HL-60 (cell line): ENCODE measurements at regions not wholly inside any gene's neighbourhood (a gene's known extent, or its start where the extent isn't known, plus 50 kb on each side); places are given as distances from the start of the nearest gene placed in this dataset.

Experiments
- DNase-seq, 2 experiments: peaks; one replicate each; pipeline ENCODE4 v3.0.0-alpha.2; 2010 to 2020; ENCODE audit warnings: low read depth in 1 of 2, low spot score in 1 of 2
- H3K27ac ChIP-seq: fragments of 250-450 bp; sonication (Bioruptor Pico); replicated peaks from 2 replicates; pipeline ENCODE4 v1.5.1; 2020; ENCODE audit warnings: mild to moderate bottlenecking, moderate library complexity
- H3K27me3 ChIP-seq: fragments of 250-450 bp; sonication (Bioruptor Pico); 2 replicates; pipeline ENCODE4 v1.5.1; 2021; ENCODE audit warnings: mild to moderate bottlenecking, moderate library complexity; ENCODE audit not compliant: insufficient read depth, poor library complexity, severe bottlenecking
- H3K4me3 ChIP-seq: replicated peaks from 2 replicates; pipeline ENCODE4 v1.5.1; 2011; ENCODE audit warnings: mild to moderate bottlenecking, control low read depth, low read length; ENCODE audit not compliant: insufficient read depth
- GABPA ChIP-seq: IDR thresholded peaks from 2 replicates; pipeline ENCODE4 v1.6.1; 2012; ENCODE audit warnings: low read depth
- POLR2AphosphoS5 ChIP-seq: IDR thresholded peaks from 2 replicates; pipeline ENCODE4 v1.6.1; 2012; ENCODE audit warnings: low read depth
- SPI1 ChIP-seq: IDR thresholded peaks from 2 replicates; pipeline ENCODE4 v1.6.1; 2012; ENCODE audit warnings: low read depth, mild to moderate bottlenecking, borderline replicate concordance
- TF ChIP-seq, protein P1 (sequence below): IDR thresholded peaks from 2 replicates; pipeline ENCODE4 v1.6.1; 2012; ENCODE audit warnings: low read depth; ENCODE audit not compliant: insufficient replicate concordance
- TF ChIP-seq, protein P2 (sequence below): IDR thresholded peaks from one replicate; pipeline ENCODE4 v1.5.1; 2011; ENCODE audit warnings: low read length, control low read depth, inconsistent platforms; ENCODE audit not compliant: insufficient read depth

- TF ChIP-seq, protein P1, sequence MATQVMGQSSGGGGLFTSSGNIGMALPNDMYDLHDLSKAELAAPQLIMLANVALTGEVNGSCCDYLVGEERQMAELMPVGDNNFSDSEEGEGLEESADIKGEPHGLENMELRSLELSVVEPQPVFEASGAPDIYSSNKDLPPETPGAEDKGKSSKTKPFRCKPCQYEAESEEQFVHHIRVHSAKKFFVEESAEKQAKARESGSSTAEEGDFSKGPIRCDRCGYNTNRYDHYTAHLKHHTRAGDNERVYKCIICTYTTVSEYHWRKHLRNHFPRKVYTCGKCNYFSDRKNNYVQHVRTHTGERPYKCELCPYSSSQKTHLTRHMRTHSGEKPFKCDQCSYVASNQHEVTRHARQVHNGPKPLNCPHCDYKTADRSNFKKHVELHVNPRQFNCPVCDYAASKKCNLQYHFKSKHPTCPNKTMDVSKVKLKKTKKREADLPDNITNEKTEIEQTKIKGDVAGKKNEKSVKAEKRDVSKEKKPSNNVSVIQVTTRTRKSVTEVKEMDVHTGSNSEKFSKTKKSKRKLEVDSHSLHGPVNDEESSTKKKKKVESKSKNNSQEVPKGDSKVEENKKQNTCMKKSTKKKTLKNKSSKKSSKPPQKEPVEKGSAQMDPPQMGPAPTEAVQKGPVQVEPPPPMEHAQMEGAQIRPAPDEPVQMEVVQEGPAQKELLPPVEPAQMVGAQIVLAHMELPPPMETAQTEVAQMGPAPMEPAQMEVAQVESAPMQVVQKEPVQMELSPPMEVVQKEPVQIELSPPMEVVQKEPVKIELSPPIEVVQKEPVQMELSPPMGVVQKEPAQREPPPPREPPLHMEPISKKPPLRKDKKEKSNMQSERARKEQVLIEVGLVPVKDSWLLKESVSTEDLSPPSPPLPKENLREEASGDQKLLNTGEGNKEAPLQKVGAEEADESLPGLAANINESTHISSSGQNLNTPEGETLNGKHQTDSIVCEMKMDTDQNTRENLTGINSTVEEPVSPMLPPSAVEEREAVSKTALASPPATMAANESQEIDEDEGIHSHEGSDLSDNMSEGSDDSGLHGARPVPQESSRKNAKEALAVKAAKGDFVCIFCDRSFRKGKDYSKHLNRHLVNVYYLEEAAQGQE, result no peak
- TF ChIP-seq, protein P2, sequence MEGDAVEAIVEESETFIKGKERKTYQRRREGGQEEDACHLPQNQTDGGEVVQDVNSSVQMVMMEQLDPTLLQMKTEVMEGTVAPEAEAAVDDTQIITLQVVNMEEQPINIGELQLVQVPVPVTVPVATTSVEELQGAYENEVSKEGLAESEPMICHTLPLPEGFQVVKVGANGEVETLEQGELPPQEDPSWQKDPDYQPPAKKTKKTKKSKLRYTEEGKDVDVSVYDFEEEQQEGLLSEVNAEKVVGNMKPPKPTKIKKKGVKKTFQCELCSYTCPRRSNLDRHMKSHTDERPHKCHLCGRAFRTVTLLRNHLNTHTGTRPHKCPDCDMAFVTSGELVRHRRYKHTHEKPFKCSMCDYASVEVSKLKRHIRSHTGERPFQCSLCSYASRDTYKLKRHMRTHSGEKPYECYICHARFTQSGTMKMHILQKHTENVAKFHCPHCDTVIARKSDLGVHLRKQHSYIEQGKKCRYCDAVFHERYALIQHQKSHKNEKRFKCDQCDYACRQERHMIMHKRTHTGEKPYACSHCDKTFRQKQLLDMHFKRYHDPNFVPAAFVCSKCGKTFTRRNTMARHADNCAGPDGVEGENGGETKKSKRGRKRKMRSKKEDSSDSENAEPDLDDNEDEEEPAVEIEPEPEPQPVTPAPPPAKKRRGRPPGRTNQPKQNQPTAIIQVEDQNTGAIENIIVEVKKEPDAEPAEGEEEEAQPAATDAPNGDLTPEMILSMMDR, result no peak
- no peak for TF ChIP-seq POLR2AphosphoS5
- no peak for TF ChIP-seq SPI1
- TF ChIP-seq GABPA, result no peak
- Histone ChIP-seq H3K27ac (no peak overlapping the region), H3K27me3 (no peaks in the 10 kb centered on the region), H3K4me3 (no peak overlapping the region)
- no peak for DNase-seq
Observed at GRCh38 chr9:103681435-103681834, 412.7 kb upstream of the SMC2 start.

DNA sequence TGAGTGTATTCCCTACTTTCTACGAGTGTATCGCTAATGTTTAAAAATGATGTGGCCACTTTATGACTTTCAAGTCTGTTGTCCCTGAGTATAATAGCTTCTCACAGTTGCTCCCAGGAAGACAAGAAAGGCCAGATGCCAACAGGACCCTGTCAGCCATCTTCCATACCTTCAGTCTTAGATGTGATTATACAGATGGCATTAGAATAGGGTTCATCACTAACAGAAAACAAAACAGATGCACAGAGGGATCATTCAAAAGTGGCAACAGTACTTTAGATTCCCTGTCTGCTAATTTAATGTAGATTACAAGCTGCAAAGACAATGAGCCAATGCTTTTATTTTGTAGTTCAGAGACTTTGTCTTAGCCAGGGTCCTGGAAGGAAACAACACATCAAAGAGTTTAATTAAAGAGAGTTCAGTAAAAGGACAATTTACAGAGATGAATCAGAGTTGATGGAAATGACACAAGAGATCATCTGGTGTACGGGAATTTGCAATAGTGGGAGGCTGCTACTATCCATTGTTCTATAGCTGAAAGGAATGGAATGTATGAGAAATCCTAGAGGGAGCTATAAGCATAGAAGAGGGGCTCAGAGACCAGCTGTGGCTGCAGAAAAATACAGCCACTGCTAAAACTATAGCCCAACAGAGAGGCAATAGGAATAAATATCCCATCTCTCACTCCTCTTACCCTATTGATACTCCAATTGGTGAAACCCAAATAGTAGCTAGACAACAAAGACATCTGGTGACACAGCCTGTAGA lies 393.7 kb upstream of the SMC2 start:
- no peak overlapping the region for H3K27ac ChIP-seq
- no peak for DNase-seq

DNA sequence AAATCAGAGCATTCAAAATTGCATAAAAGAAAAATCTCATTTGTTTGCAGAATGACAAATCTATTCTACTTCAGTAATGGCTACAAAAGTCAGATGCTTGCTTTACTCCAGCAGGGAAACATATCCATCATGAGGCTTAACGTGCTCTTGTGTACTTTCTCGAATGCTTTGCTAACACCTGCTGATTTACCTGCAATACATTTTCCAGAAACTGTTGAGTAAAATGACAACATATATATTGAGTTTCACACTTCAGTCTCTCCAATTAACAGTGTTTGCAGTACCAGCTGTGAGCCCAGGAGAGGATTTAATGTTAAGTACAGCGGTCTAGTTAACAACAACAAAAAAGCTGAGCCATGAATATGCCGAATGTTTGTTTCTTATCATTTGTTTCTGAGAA lies 391.5 kb upstream of the SMC2 start:
- TF ChIP-seq, protein P2, result no peak
- TF ChIP-seq, protein P1, result no peak
- TF ChIP-seq POLR2AphosphoS5, result no peak
- Histone ChIP-seq H3K4me3 (no peak overlapping the region), H3K27ac (no peak overlapping the region), H3K27me3 (no peaks in the 10 kb centered on the region)
- no peak for DNase-seq

More for the DNA sequence above, 393.7 kb upstream of the SMC2 start:
- TF ChIP-seq, protein P1, result no peak
- TF ChIP-seq, protein P2, result no peak
- TF ChIP-seq GABPA (no peak), POLR2AphosphoS5 (no peak), SPI1 (no peak)
- no peak overlapping the region for H3K4me3 ChIP-seq
- H3K27me3 ChIP-seq, result no peaks in the 10 kb centered on the region
